HCT116 (cell line): ENCODE measurements at regions not wholly inside any gene's neighbourhood (a gene's known extent, or its start where the extent isn't known, plus 50 kb on each side); places are given as distances from the start of the nearest gene placed in this dataset.

Source experiments
- ATAC-seq: fragments of 200-7000 bp; cut with Tn5 transposase; 2 replicates; pipeline ENCODE4 v1.9.1; 2020; ENCODE audit warnings: mild to moderate bottlenecking, moderate library complexity
- BruUV-seq: library from RNA; stranded (reverse); fragments of 400-500 nt; replicated peaks from 2 replicates; lab custom pipeline; 2021; lab: Mats Ljungman, UMichigan
- CTCF ChIA-PET: fragments of 300-600 bp; sonication (Branson Sonifier 250); formaldehyde crosslinking; loops from one replicate; lab custom pipeline; 2021; ENCODE audit warnings: antibody characterized with exemption; lab: Charles Lee
- POLR2A ChIA-PET: fragments of 300-600, 350-600 bp; sonication (Branson Sonifier 250); formaldehyde crosslinking; loops from one replicate; lab custom pipeline; 2021; ENCODE audit warnings: antibody characterized with exemption; lab: Charles Lee
- RAD21 ChIA-PET, 2 experiments: fragments of 300-600 bp; sonication (Branson Sonifier 250); formaldehyde crosslinking; loops; one replicate each; lab custom pipeline; 2023; ENCODE audit warnings: low total read pairs in 2 of 2; ENCODE audit not compliant: uncharacterized antibody in 2 of 2, unreplicated experiment in 2 of 2, low non-redundant PET in 1 of 2; lab: Charles Lee
- DNase-seq: peaks from one replicate; pipeline ENCODE4 v3.0.0-alpha.2; 2010; ENCODE audit warnings: low read depth, low spot score
- H2AFZ ChIP-seq: fragments of 200-600 bp; shearing (Covaris generic), sonication (generic); 2 replicates; pipeline ENCODE4 v1.6.1; 2017; ENCODE audit warnings: low read depth, mixed run types, mixed read lengths, antibody characterized with exemption, low read length; ENCODE audit not compliant: poor library complexity, severe bottlenecking
- H3K27ac ChIP-seq: 2 replicates; pipeline ENCODE4 v1.5.1; 2012; ENCODE audit warnings: low read depth, low read length
- H3K27me3 ChIP-seq: fragments of 200-600 bp; sonication (generic); 2 replicates; pipeline ENCODE4 v1.6.1; 2016; ENCODE audit warnings: mixed run types, low read length, mixed read lengths; ENCODE audit not compliant: insufficient read depth
- H3K36me3 ChIP-seq, 2 experiments: fragments of 200-500 bp in 1 of 2; fragments of 200-600 bp in 1 of 2; sonication (Bioruptor generic) in 1 of 2; sonication (generic) in 1 of 2; 2 replicates each; pipeline versions ENCODE4 v1.5.1 to v1.6.1; 2014 to 2016; ENCODE audit warnings: low read length in 2 of 2, inconsistent platforms in 1 of 2, mixed read lengths in 1 of 2, mixed run types in 1 of 2; ENCODE audit not compliant: insufficient read depth in 2 of 2, control insufficient read depth in 1 of 2
- H3K4me1 ChIP-seq, 2 experiments: fragments of 200-600 bp in 1 of 2; sonication (generic) in 1 of 2; 2 replicates each; pipeline versions ENCODE4 v1.5.1 to v1.6.1; 2012 to 2017; ENCODE audit warnings: low read length in 2 of 2, inconsistent platforms in 1 of 2, mild to moderate bottlenecking in 1 of 2, mixed read lengths in 1 of 2, mixed run types in 1 of 2, moderate library complexity in 1 of 2; ENCODE audit not compliant: insufficient read depth in 2 of 2, control insufficient read depth in 1 of 2
- H3K4me2 ChIP-seq: fragments of 200-600 bp; sonication (generic); 2 replicates; pipeline ENCODE4 v1.6.1; 2017; ENCODE audit warnings: mixed run types, low read length, mixed read lengths
- H3K4me3 ChIP-seq, 2 experiments: fragments of 200-600 bp in 1 of 2; sonication (generic) in 1 of 2; replicated peaks in 1 of 2; 2 replicates each; pipeline ENCODE4 v1.5.1; 2011 to 2016; ENCODE audit warnings: low read length in 2 of 2, control low read depth in 1 of 2, low read depth in 1 of 2, mild to moderate bottlenecking in 1 of 2, mixed read lengths in 1 of 2, mixed run types in 1 of 2
- H3K79me2 ChIP-seq: fragments of 200-600 bp; sonication (generic); 2 replicates; pipeline ENCODE4 v1.6.1; 2017; ENCODE audit warnings: mild to moderate bottlenecking, mixed run types, low read length, moderate library complexity, mixed read lengths; ENCODE audit not compliant: insufficient read depth
- H3K9ac ChIP-seq: fragments of 200-600 bp; sonication (generic); 2 replicates; pipeline ENCODE4 v1.6.1; 2016; ENCODE audit warnings: low read length, mixed read lengths
- H3K9me2 ChIP-seq: fragments of 200-600 bp; sonication (generic), shearing (Covaris generic); 2 replicates; pipeline ENCODE4 v1.6.1; 2017; ENCODE audit warnings: mixed run types, mild to moderate bottlenecking, moderate library complexity; ENCODE audit not compliant: insufficient read depth
- H3K9me3 ChIP-seq, 2 experiments: fragments of 200-500 bp in 1 of 2; fragments of 200-600 bp in 1 of 2; sonication (Bioruptor generic) in 1 of 2; sonication (generic) in 1 of 2; 2 replicates each; pipeline ENCODE4 v1.6.1; 2014 to 2017; ENCODE audit warnings: low read length in 2 of 2, mixed read lengths in 2 of 2, inconsistent platforms in 1 of 2, low read depth in 1 of 2, mild to moderate bottlenecking in 1 of 2, mixed run types in 1 of 2, moderate library complexity in 1 of 2; ENCODE audit not compliant: control insufficient read depth in 1 of 2, insufficient read depth in 1 of 2
- H4K20me1 ChIP-seq: fragments of 200-600 bp; sonication (generic), shearing (Covaris generic); 2 replicates; pipeline ENCODE4 v1.6.1; 2017; ENCODE audit warnings: mixed run types, mild to moderate bottlenecking, moderate library complexity; ENCODE audit not compliant: insufficient read depth
- CBX3 ChIP-seq: IDR thresholded peaks from 2 replicates; pipeline ENCODE4 v1.6.1; 2012; ENCODE audit warnings: low read depth
- CEBPB ChIP-seq: IDR thresholded peaks from 2 replicates; pipeline ENCODE4 v1.6.1; 2012; ENCODE audit warnings: low read depth
- EGR1 ChIP-seq: IDR thresholded peaks from 2 replicates; pipeline ENCODE4 v1.6.1; 2012; ENCODE audit warnings: low read depth
- ELF1 ChIP-seq: IDR thresholded peaks from 2 replicates; pipeline ENCODE4 v1.6.1; 2012; ENCODE audit warnings: low read depth, borderline replicate concordance
- EZH2 ChIP-seq: fragments of 200-600 bp; sonication (generic); IDR thresholded peaks from 2 replicates; pipeline ENCODE4 v1.6.1; 2017; ENCODE audit warnings: antibody characterized with exemption, mixed run types
- JUND ChIP-seq: IDR thresholded peaks from 2 replicates; pipeline ENCODE4 v1.6.1; 2012
- POLR2A ChIP-seq: IDR thresholded peaks from 2 replicates; pipeline ENCODE4 v1.7.0; 2011; ENCODE audit warnings: borderline replicate concordance; ENCODE audit not compliant: insufficient read depth, insufficient read length; ENCODE audit errors: extremely low read depth
- POLR2AphosphoS5 ChIP-seq: IDR thresholded peaks from 2 replicates; pipeline ENCODE4 v1.6.1; 2011; ENCODE audit warnings: mild to moderate bottlenecking, low read depth, low read length, moderate library complexity
- RAD21 ChIP-seq: IDR thresholded peaks from 2 replicates; pipeline ENCODE4 v1.6.1; 2012; ENCODE audit warnings: low read depth, mild to moderate bottlenecking
- SIN3A ChIP-seq: IDR thresholded peaks from 2 replicates; pipeline ENCODE4 v1.6.1; 2012; ENCODE audit warnings: low read depth
- SP1 ChIP-seq: IDR thresholded peaks from 2 replicates; pipeline ENCODE4 v1.6.1; 2012; ENCODE audit warnings: low read depth
- SRF ChIP-seq: IDR thresholded peaks from 2 replicates; pipeline ENCODE4 v1.6.1; 2012; ENCODE audit warnings: low read depth
- ZBTB33 ChIP-seq: IDR thresholded peaks from 2 replicates; pipeline ENCODE4 v1.6.1; 2011; ENCODE audit warnings: mild to moderate bottlenecking, low read length, moderate library complexity; ENCODE audit not compliant: insufficient replicate concordance; ENCODE audit errors: extremely low read depth
- ZNF274 ChIP-seq: fragments of 200-500 bp; sonication (Bioruptor generic); IDR thresholded peaks from 2 replicates; pipeline ENCODE4 v1.6.1; 2014; ENCODE audit warnings: mild to moderate bottlenecking, low read depth, low read length, inconsistent platforms
- intact Hi-C: fragments of 100-400 bp; cut with micrococcal nuclease; formaldehyde crosslinking; loops from 2 replicates; pipeline ENCODE4 v1.10.0; 2022
- TF ChIP-seq, protein P1 (sequence below): IDR thresholded peaks from 2 replicates; pipeline ENCODE4 v1.6.1; 2012

DNA sequence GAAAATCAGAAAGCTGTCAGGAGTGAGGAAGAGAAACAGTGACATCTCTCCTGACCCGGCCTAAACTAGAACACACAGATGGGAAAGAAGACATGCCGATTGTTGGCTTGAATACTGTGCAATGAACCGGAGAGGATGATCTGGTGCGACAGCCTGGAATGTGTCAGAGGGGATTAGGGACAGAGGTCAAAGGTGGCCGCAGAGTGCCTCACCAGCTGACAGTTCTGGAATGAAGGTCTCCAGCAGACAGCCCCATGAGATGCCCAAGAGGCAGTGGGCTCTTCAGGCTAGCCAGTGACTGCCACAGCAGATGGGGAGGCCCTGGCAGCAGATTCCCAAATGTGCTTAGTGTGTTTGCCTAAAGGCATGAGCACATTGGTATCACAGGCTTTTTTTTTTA is 623.2 kb downstream of the CDH8 start:
- no peak overlapping the region for H3K4me3 ChIP-seq
- peaks cover 8 to 21% of the 10 kb centered on the region in 2 experiments; a peak in 3 of 4 replicates for H3K9me3 ChIP-seq
- no peak for TF ChIP-seq ELF1
- TF ChIP-seq SIN3A = no peak
- no peak for TF ChIP-seq JUND
- no peak for TF ChIP-seq SP1
- no peak for TF ChIP-seq EGR1
- TF ChIP-seq POLR2AphosphoS5 = no peak
- no peak for TF ChIP-seq CEBPB
- no peak for TF ChIP-seq EZH2
- TF ChIP-seq, protein P1, sequence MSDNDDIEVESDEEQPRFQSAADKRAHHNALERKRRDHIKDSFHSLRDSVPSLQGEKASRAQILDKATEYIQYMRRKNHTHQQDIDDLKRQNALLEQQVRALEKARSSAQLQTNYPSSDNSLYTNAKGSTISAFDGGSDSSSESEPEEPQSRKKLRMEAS = no peak
- no peak for TF ChIP-seq SRF
- H3K4me1 ChIP-seq = no peaks in the 10 kb centered on the region
- ATAC-seq (no peak), DNase-seq (no peak)
- H3K9me2 ChIP-seq = no peaks in the 10 kb centered on the region
- intact Hi-C loops = no loop called here
- ChIA-PET POLR2A (no interaction called here), CTCF (no interaction called here), RAD21 (no interaction called here)
- no peak overlapping the region for H3K4me2 ChIP-seq
- H3K27ac ChIP-seq = no peak overlapping the region
- no peaks in the 10 kb centered on the region for H3K36me3 ChIP-seq
- no peak overlapping the region for H2AFZ ChIP-seq
- no peaks in the 10 kb centered on the region for H3K27me3 ChIP-seq
- H3K9ac ChIP-seq = no peak overlapping the region
- H4K20me1 ChIP-seq = no peaks in the 10 kb centered on the region
- BruUV-seq = no TSS peak
- no peaks in the 10 kb centered on the region for H3K79me2 ChIP-seq

DNA sequence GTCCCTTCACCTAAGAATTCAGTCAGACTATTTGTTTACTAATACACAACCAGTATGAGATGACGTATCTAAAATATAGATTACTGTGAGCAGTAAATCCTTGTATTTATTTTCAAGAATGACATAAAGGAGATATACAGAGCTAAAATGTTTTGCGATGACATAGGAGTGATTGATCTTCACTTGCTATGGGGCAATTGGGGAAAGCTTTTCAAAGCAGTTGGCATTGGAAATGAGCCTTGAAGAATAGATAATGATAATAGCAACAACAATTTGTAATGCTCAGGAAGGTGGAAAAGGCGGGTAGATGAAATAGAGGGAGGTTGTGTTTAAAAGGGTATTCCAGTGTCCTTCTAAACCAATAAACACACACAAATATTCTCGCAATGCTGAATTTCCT is 623.7 kb downstream of the CDH8 start:
- Histone ChIP-seq H3K79me2 (no peaks in the 10 kb centered on the region), H2AFZ (no peak overlapping the region), H3K27ac (no peak overlapping the region)
- TF ChIP-seq RAD21 = no peak
- TF ChIP-seq EZH2 = no peak
- no peak for TF ChIP-seq JUND
- no peak for TF ChIP-seq CBX3
- TF ChIP-seq CEBPB = no peak
- no peak for TF ChIP-seq ZBTB33
- TF ChIP-seq ZNF274 = no peak
- TF ChIP-seq POLR2AphosphoS5 = no peak
- no peak for TF ChIP-seq POLR2A
- TF ChIP-seq, protein P1 = no peak
- TF ChIP-seq, all 23 proteins: peak for 0
- ATAC-seq (no peak), DNase-seq (no peak)
- H3K4me2 ChIP-seq = no peak overlapping the region
- H3K9me3 ChIP-seq = peaks cover 8 to 21% of the 10 kb centered on the region in 2 experiments; a peak in 3 of 4 replicates
- H4K20me1 ChIP-seq = no peaks in the 10 kb centered on the region
- H3K4me3 ChIP-seq = no peak overlapping the region
- H3K9me2 ChIP-seq = no peaks in the 10 kb centered on the region
- POLR2A ChIA-PET = no interaction called here
- CTCF ChIA-PET = no interaction called here
- intact Hi-C loops = no loop called here
- no TSS peak for BruUV-seq
- no peak overlapping the region for H3K9ac ChIP-seq
- H3K4me1 ChIP-seq = no peaks in the 10 kb centered on the region
- H3K36me3 ChIP-seq = no peaks in the 10 kb centered on the region
- H3K27me3 ChIP-seq = no peaks in the 10 kb centered on the region
- RAD21 ChIA-PET = no interaction called here
